NB4 (cell line): ENCODE measurements at regions not wholly inside any gene's neighbourhood (a gene's known extent, or its start where the extent isn't known, plus 50 kb on each side); places are given as distances from the start of the nearest gene placed in this dataset.

ENCODE experiments used
- CTCF ChIP-seq: IDR thresholded peaks from one replicate; pipeline ENCODE4 v1.5.1; 2012; ENCODE audit warnings: low read depth, low read length
- MYC ChIP-seq: IDR thresholded peaks from 2 replicates; pipeline ENCODE4 v1.6.1; 2011; ENCODE audit warnings: low read depth, low read length
- POLR2A ChIP-seq: IDR thresholded peaks from 2 replicates; pipeline ENCODE4 v1.6.1; 2011; ENCODE audit warnings: mild to moderate bottlenecking; ENCODE audit not compliant: insufficient read length; ENCODE audit errors: extremely low read depth

- TF ChIP-seq CTCF (no peak), POLR2A (no peak), MYC (no peak)
These were observed 69.4 kb downstream of the SCG2 start for GRCh38 chr2:223532712-223533111.
